ENCODE measurements at regions not wholly inside any gene's neighbourhood (a gene's known extent, or its start where the extent isn't known, plus 50 kb on each side); places are given as distances from the start of the nearest gene placed in this dataset.

GRCh38 chr3:72212396-72212795 lies 427.4 kb upstream of the PROK2 start:
- Mint-ChIP-seq H3K9me3 (no peaks in the 10 kb centered on the region), H3K4me3 (no peak overlapping the region), H3K4me1 (ENCODE audit: low read depth) (no peaks in the 10 kb centered on the region), H3K36me3 (ENCODE audit: insufficient read depth) (no peaks in the 10 kb centered on the region), H3K27me3 (ENCODE audit: low read depth) (no peaks in the 10 kb centered on the region)
- no peak for ATAC-seq
- no peak for DNase-seq

DNA sequence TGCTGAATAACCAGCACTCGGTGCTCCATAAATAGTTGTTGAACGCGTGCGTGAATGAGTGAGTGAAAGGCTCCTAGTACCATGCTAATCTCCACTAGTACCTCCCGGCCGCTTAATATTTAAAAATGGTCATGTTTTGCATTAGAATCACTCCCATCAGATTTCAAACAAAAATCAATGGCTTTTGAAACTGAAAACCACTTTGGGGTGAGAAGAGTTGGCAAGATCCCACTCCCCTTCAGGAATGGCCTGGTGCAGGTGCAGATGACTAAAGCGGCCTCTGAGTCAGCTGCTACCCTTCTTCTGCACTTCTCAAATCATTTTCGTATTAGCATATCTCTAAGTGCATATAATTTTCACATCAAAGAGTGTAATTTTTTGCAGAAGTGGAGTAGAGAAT lies 425.3 kb upstream of the PROK2 start:
- H3K4me1 Mint-ChIP-seq (ENCODE audit: low read depth) = no peaks in the 10 kb centered on the region
- H3K9me3 Mint-ChIP-seq = no peaks in the 10 kb centered on the region
- no peak for DNase-seq
- H3K27me3 Mint-ChIP-seq (ENCODE audit: low read depth) = no peaks in the 10 kb centered on the region
- H3K36me3 Mint-ChIP-seq (ENCODE audit: insufficient read depth) = no peaks in the 10 kb centered on the region
- no peak overlapping the region for H3K4me3 Mint-ChIP-seq
- ATAC-seq = peak in 1 of 2 donors; percentile 53

DNA sequence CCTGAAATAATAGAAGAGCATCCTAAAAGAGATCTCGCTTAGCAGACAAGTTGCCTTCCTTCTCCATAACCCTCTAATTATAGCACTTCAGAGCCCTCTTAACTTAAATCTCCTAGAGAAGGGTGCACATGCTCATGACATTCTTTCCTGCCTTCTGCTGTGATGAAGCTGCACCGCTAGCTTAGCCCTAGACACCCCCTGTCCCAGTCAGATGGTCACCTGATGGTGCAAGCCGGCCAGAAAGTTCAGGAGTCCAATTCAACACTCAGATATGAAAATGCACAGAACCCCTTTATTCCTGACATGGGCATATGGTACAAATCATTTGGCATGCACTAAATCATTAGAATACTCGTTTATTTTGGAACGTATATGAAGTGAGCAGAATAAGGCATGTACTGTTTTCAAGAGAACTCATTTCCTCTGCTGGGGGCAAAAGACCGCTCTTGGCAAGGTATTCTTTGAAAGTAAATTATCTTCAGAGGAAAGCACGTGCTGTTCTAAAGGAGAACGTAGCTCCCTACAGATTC lies 420.4 kb upstream of the PROK2 start:
- no peak for DNase-seq
- peaks cover 3% of the 10 kb centered on the region for H3K36me3 Mint-ChIP-seq (ENCODE audit: insufficient read depth)
- H3K4me1 Mint-ChIP-seq (ENCODE audit: low read depth) = no peaks in the 10 kb centered on the region
- ATAC-seq = no peak
- H3K27me3 Mint-ChIP-seq (ENCODE audit: low read depth) = peaks cover 6% of the 10 kb centered on the region
- no peak overlapping the region for H3K4me3 Mint-ChIP-seq
- H3K9me3 Mint-ChIP-seq = peaks cover 8% of the 10 kb centered on the region

GRCh38 chr3:72204452-72204851 lies 419.5 kb upstream of the PROK2 start:
- Mint-ChIP-seq H3K4me3 (no peak overlapping the region), H3K4me1 (ENCODE audit: low read depth) (no peaks in the 10 kb centered on the region), H3K9me3 (peaks cover 13% of the 10 kb centered on the region), H3K27me3 (ENCODE audit: low read depth) (peaks cover 6% of the 10 kb centered on the region), H3K36me3 (ENCODE audit: insufficient read depth) (peaks cover 3% of the 10 kb centered on the region)
- ATAC-seq (no peak), DNase-seq (no peak)

GRCh38 chr3:72203613-72204349 lies 418.8 kb upstream of the PROK2 start:
- Mint-ChIP-seq H3K4me3 (no peak overlapping the region), H3K9me3 (peaks cover 13% of the 10 kb centered on the region), H3K4me1 (ENCODE audit: low read depth) (no peaks in the 10 kb centered on the region), H3K36me3 (ENCODE audit: insufficient read depth) (peaks cover 3% of the 10 kb centered on the region), H3K27me3 (ENCODE audit: low read depth) (peaks cover 6% of the 10 kb centered on the region)
- DNase-seq (no peak), ATAC-seq (no peak)

GRCh38 chr3:72203105-72203504 lies 418.2 kb upstream of the PROK2 start:
- DNase-seq (no peak), ATAC-seq (no peak)
- Mint-ChIP-seq H3K36me3 (ENCODE audit: insufficient read depth) (peaks cover 3% of the 10 kb centered on the region), H3K4me3 (no peak overlapping the region), H3K27me3 (ENCODE audit: low read depth) (peaks cover 6% of the 10 kb centered on the region), H3K4me1 (ENCODE audit: low read depth) (no peaks in the 10 kb centered on the region), H3K9me3 (peaks cover 13% of the 10 kb centered on the region)

GRCh38 chr3:72200332-72200731 lies 415.4 kb upstream of the PROK2 start:
- no peaks in the 10 kb centered on the region for H3K4me1 Mint-ChIP-seq (ENCODE audit: low read depth)
- no peak overlapping the region for H3K4me3 Mint-ChIP-seq
- ATAC-seq = no peak
- peaks cover 3% of the 10 kb centered on the region for H3K36me3 Mint-ChIP-seq (ENCODE audit: insufficient read depth)
- peaks cover 6% of the 10 kb centered on the region for H3K27me3 Mint-ChIP-seq (ENCODE audit: low read depth)
- DNase-seq = no peak
- peaks cover 13% of the 10 kb centered on the region for H3K9me3 Mint-ChIP-seq

GRCh38 chr3:72199530-72199929 lies 414.6 kb upstream of the PROK2 start:
- Mint-ChIP-seq H3K36me3 (ENCODE audit: insufficient read depth) (peaks cover 3% of the 10 kb centered on the region), H3K4me3 (no peak overlapping the region), H3K9me3 (peaks cover 13% of the 10 kb centered on the region), H3K27me3 (ENCODE audit: low read depth) (peaks cover 6% of the 10 kb centered on the region), H3K4me1 (ENCODE audit: low read depth) (no peaks in the 10 kb centered on the region)
- DNase-seq (no peak), ATAC-seq (no peak)

DNA sequence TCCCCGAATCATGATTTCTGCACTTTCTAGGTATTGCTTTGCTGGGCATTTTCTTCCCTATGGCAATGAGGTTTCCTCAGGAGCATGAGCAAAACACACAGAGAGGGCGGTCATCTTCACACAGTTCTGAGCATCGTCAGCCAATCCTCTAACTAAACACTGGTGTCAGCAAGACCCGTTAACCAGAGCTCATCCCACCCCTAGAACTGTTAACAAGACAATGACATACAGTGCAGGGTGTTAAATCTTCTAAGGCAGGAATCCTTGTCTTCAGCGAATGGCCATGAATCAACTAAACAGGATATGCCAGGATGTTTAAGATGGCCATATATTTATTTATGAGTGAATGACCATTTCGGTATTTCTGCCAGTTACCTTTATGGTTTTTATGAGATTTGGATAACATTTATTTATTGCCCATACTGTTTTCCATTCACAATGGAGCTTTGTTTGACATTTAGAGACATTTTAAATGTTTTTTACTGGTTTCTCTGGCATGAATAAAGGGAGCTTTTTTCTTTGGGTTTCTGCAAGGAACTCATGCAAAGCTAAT lies 411.5 kb upstream of the PROK2 start:
- no peaks in the 10 kb centered on the region for H3K36me3 Mint-ChIP-seq (ENCODE audit: insufficient read depth)
- no peak for DNase-seq
- ATAC-seq = no peak
- H3K27me3 Mint-ChIP-seq (ENCODE audit: low read depth) = peaks cover 2% of the 10 kb centered on the region
- H3K9me3 Mint-ChIP-seq = peaks cover 16% of the 10 kb centered on the region
- H3K4me3 Mint-ChIP-seq = no peak overlapping the region
- no peaks in the 10 kb centered on the region for H3K4me1 Mint-ChIP-seq (ENCODE audit: low read depth)

GRCh38 chr3:72195895-72196294 lies 410.9 kb upstream of the PROK2 start:
- ATAC-seq (no peak), DNase-seq (no peak)
- Mint-ChIP-seq H3K9me3 (peaks cover 13% of the 10 kb centered on the region), H3K27me3 (ENCODE audit: low read depth) (peaks cover 2% of the 10 kb centered on the region), H3K4me1 (ENCODE audit: low read depth) (no peaks in the 10 kb centered on the region), H3K4me3 (no peak overlapping the region), H3K36me3 (ENCODE audit: insufficient read depth) (no peaks in the 10 kb centered on the region)

GRCh38 chr3:72194458-72194857 lies 409.5 kb upstream of the PROK2 start:
- ATAC-seq (no peak), DNase-seq (no peak)
- H3K36me3 Mint-ChIP-seq (ENCODE audit: insufficient read depth) = no peaks in the 10 kb centered on the region
- H3K27me3 Mint-ChIP-seq (ENCODE audit: low read depth) = peaks cover 2% of the 10 kb centered on the region
- no peaks in the 10 kb centered on the region for H3K4me1 Mint-ChIP-seq (ENCODE audit: low read depth)
- no peak overlapping the region for H3K4me3 Mint-ChIP-seq
- peaks cover 3% of the 10 kb centered on the region for H3K9me3 Mint-ChIP-seq

DNA sequence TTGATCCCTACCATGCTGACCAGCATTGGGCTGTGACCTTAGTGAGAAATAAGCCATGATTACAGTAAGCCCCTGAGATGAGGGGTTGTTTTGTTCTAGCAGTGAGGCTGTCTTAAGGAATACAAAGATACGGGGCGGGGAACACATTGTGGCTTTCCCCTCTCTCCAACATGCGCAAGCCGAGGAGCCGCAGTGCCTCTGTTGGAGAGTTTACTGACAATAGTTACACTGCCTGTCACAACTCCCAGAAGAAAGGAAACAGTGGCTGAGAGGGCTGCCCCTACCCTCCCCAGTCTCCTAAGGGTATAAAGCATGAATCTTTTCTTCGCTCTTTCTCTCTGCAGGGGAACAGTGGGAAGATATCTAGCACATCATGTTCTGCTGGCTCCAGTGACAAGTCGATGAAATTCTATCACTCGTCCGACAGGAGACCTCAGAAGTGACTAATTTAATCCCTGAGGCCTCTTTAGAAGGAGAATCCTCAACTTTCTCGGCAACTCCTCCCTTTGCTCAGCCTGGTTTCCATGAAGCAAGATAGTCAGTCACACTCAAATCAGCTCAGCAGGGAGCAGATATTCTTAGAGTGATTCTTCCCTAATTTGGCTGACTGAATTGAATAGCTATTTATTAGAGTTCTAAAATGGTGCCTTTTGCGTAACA lies 409.0 kb upstream of the PROK2 start:
- H3K9me3 Mint-ChIP-seq = peaks cover 3% of the 10 kb centered on the region
- DNase-seq (no peak), ATAC-seq (no peak)
- no peaks in the 10 kb centered on the region for H3K36me3 Mint-ChIP-seq (ENCODE audit: insufficient read depth)
- peaks cover 2% of the 10 kb centered on the region for H3K27me3 Mint-ChIP-seq (ENCODE audit: low read depth)
- H3K4me1 Mint-ChIP-seq (ENCODE audit: low read depth) = no peaks in the 10 kb centered on the region
- no peak overlapping the region for H3K4me3 Mint-ChIP-seq

GRCh38 chr3:72192572-72192971 lies 407.6 kb upstream of the PROK2 start:
- Mint-ChIP-seq H3K36me3 (ENCODE audit: insufficient read depth) (no peaks in the 10 kb centered on the region), H3K27me3 (ENCODE audit: low read depth) (peaks cover 2% of the 10 kb centered on the region), H3K4me1 (ENCODE audit: low read depth) (peaks cover 2% of the 10 kb centered on the region), H3K4me3 (no peak overlapping the region), H3K9me3 (peaks cover 3% of the 10 kb centered on the region)
- DNase-seq (no peak), ATAC-seq (no peak)

- ATAC-seq = no peak
- Mint-ChIP-seq H3K36me3 (ENCODE audit: insufficient read depth) (no peaks in the 10 kb centered on the region), H3K27me3 (ENCODE audit: low read depth) (peaks cover 2% of the 10 kb centered on the region), H3K4me1 (ENCODE audit: low read depth) (peaks cover 4% of the 10 kb centered on the region), H3K9me3 (peaks cover 3% of the 10 kb centered on the region), H3K4me3 (no peak overlapping the region)
- no peak for DNase-seq
Observed at GRCh38 chr3:72191209-72191960, 406.4 kb upstream of the PROK2 start.

Measured in activated T-cell treated with anti-CD3 and anti-CD28 coated beads, Interleukin-2, amount 50 U/mL, for 4 hours (primary cell).